ENCODE measurements at regions not wholly inside any gene's neighbourhood (a gene's known extent, or its start where the extent isn't known, plus 50 kb on each side); places are given as distances from the start of the nearest gene placed in this dataset.

- H3K27me3 ChIP-seq (ENCODE audit: control insufficient read depth, insufficient read depth, low read length) = no peaks in the 10 kb centered on the region
- H3K27ac ChIP-seq (ENCODE audit: low read depth in 2 of 2, low read length in 2 of 2) = no peak overlapping the region
- no peak for TF ChIP-seq CTCF (IDR thresholded peaks at IDR 0.05; ENCODE audit: borderline replicate concordance, extremely low read depth, insufficient read depth)
- no peak for FAIRE-seq
- H3K9me3 ChIP-seq (ENCODE audit: control insufficient read depth in 2 of 3, insufficient read depth in 1 of 3, low read length in 3 of 3) = no peaks in the 10 kb centered on the region
- H3K9ac ChIP-seq (ENCODE audit: low read length in 3 of 3) = no peak overlapping the region
- no peaks in the 10 kb centered on the region for H3K4me1 ChIP-seq (ENCODE audit: control insufficient read depth in 2 of 3, insufficient read depth in 2 of 3, low read depth in 1 of 3, low read length in 3 of 3)
- no peaks in the 10 kb centered on the region for H3K36me3 ChIP-seq (ENCODE audit: control insufficient read depth in 2 of 3, insufficient read depth in 3 of 3, low read length in 3 of 3)
- DNase-seq = no peak
- intact Hi-C loops (cut with DNase I) = no loop called here
- H3K4me3 ChIP-seq (ENCODE audit: low read length in 3 of 3) = no peak overlapping the region
Measured at GRCh38 chr18:38087538-38087937, 521.9 kb upstream of the CELF4 start.

DNA sequence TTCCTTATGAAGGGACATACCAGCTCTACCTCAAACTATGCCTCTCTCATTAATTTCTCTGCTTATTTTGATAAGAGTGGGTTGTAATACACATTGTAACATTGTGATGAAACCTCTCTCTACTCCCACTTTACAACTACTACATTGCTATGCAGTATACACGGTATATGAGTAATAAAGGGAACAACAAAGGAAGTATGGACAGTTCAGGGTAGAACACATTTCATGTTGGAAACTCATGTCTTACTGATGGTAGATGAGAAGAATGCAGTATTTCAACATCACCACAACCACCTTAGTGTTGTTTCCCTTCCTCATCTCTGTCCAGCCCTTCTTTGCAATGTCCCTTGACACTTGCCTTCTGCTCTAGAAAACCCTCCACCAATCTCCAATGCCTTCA lies 515.9 kb upstream of the CELF4 start:
- no peak for DNase-seq
- Histone ChIP-seq H3K4me3 (ENCODE audit: low read length in 3 of 3) (no peak overlapping the region), H3K9me3 (ENCODE audit: control insufficient read depth in 2 of 3, insufficient read depth in 1 of 3, low read length in 3 of 3) (no peaks in the 10 kb centered on the region), H3K36me3 (ENCODE audit: control insufficient read depth in 2 of 3, insufficient read depth in 3 of 3, low read length in 3 of 3) (no peaks in the 10 kb centered on the region), H3K9ac (ENCODE audit: low read length in 3 of 3) (no peak overlapping the region), H3K27me3 (ENCODE audit: control insufficient read depth, insufficient read depth, low read length) (no peaks in the 10 kb centered on the region), H3K4me1 (ENCODE audit: control insufficient read depth in 2 of 3, insufficient read depth in 2 of 3, low read depth in 1 of 3, low read length in 3 of 3) (no peaks in the 10 kb centered on the region), H3K27ac (ENCODE audit: low read depth in 2 of 2, low read length in 2 of 2) (no peak overlapping the region)
- TF ChIP-seq CTCF (IDR thresholded peaks at IDR 0.05; ENCODE audit: borderline replicate concordance, extremely low read depth, insufficient read depth) = no peak
- FAIRE-seq = no peak
- intact Hi-C loops (cut with DNase I) = no loop called here

DNA sequence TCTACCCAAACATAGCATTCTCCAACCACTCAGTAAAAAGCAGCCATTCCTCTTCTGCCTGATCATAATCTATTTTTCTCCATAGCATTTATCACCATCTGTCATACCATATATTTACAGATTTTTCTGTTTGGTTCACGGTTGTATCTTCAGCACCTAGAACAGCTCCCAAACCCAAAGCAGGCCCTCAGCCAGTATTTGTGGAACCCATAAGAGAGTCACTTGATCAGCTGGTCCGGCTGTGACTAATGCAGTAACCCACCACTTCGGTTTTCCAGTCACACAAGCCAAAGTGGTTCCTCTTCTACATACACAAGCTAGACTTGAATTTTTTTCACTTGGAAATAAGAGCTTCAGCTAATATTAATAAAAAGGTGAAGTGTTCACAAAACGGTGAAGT lies 511.6 kb upstream of the CELF4 start:
- DNase-seq (peak in 1 of 5 donors; percentile 28), FAIRE-seq (no peak)
- TF ChIP-seq CTCF (IDR thresholded peaks at IDR 0.05; ENCODE audit: borderline replicate concordance, extremely low read depth, insufficient read depth) = no peak

DNA sequence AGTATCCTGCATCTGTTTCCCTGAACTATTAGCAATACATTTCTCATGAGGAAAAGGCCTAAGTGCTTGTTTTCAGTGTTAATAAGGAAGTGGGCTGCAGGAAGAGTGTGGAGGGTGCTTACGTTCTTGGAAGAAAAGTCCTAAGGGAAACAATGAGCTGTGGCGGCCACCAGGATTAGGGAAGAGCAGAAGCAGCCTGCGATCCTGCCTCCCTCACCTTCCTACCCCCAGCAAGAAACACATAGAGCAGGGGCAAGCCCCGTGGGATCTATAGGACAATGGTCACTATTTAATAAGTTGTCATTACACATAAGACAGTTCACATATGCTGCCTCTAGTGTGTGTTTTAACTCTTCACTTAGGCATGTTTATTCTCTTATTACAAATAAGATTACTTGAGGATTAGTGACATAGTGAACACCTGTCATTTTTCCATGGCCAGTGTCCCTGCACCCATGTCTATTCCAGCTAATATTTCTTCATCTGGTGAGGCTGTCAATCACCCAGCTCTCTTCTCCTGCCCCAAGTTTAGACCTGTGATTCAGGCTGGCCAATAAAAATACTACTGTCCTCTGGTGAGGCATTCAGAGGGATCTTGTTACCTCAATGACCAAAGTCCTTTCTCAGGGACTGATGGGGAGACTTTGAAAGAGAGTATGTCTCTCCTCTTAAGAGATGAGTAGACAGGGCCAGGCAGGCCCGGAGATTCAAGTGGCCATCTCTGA lies 510.9 kb upstream of the CELF4 start:
- no peak for TF ChIP-seq CTCF (IDR thresholded peaks at IDR 0.05; ENCODE audit: borderline replicate concordance, extremely low read depth, insufficient read depth)
- DNase-seq (no peak), FAIRE-seq (no peak)
- H3K36me3 ChIP-seq (ENCODE audit: control insufficient read depth in 2 of 3, insufficient read depth in 3 of 3, low read length in 3 of 3) = no peaks in the 10 kb centered on the region
- H3K4me1 ChIP-seq (ENCODE audit: control insufficient read depth in 2 of 3, insufficient read depth in 2 of 3, low read depth in 1 of 3, low read length in 3 of 3) = no peaks in the 10 kb centered on the region
- H3K27ac ChIP-seq (ENCODE audit: low read depth in 2 of 2, low read length in 2 of 2) = no peak overlapping the region
- intact Hi-C loops (cut with DNase I) = no loop called here
- no peaks in the 10 kb centered on the region for H3K9me3 ChIP-seq (ENCODE audit: control insufficient read depth in 2 of 3, insufficient read depth in 1 of 3, low read length in 3 of 3)
- no peaks in the 10 kb centered on the region for H3K27me3 ChIP-seq (ENCODE audit: control insufficient read depth, insufficient read depth, low read length)
- no peak overlapping the region for H3K9ac ChIP-seq (ENCODE audit: low read length in 3 of 3)
- H3K4me3 ChIP-seq (ENCODE audit: low read length in 3 of 3) = no peak overlapping the region

More for the DNA sequence above, 511.6 kb upstream of the CELF4 start:
- no peaks in the 10 kb centered on the region for H3K9me3 ChIP-seq (ENCODE audit: control insufficient read depth in 2 of 3, insufficient read depth in 1 of 3, low read length in 3 of 3)
- H3K4me1 ChIP-seq (ENCODE audit: control insufficient read depth in 2 of 3, insufficient read depth in 2 of 3, low read depth in 1 of 3, low read length in 3 of 3) = no peaks in the 10 kb centered on the region
- no peak overlapping the region for H3K4me3 ChIP-seq (ENCODE audit: low read length in 3 of 3)
- H3K36me3 ChIP-seq (ENCODE audit: control insufficient read depth in 2 of 3, insufficient read depth in 3 of 3, low read length in 3 of 3) = no peaks in the 10 kb centered on the region
- H3K27me3 ChIP-seq (ENCODE audit: control insufficient read depth, insufficient read depth, low read length) = no peaks in the 10 kb centered on the region
- H3K27ac ChIP-seq (ENCODE audit: low read depth in 2 of 2, low read length in 2 of 2) = no peak overlapping the region
- intact Hi-C loops (cut with DNase I) = no loop called here
- H3K9ac ChIP-seq (ENCODE audit: low read length in 3 of 3) = no peak overlapping the region
